CD4-positive, alpha-beta T cell treated with Interleukin-6 at 100 ng/mL for 8 hours (primary cell): ENCODE measurements at regions not wholly inside any gene's neighbourhood (a gene's known extent, or its start where the extent isn't known, plus 50 kb on each side); places are given as distances from the start of the nearest gene placed in this dataset.
A peak's percentile ranks its signal among the peaks of the same experiment; 100 is the strongest.
"Not testable (repeated sequence)": the region's sequence is repeated elsewhere in the genome, so short reads cannot be mapped to it uniquely, and the experiment has no call there.

ENCODE experiments used
- DNase-seq: peaks from one replicate; pipeline ENCODE4 v3.0.0-alpha.2; 2020; ENCODE audit warnings: mixed read lengths, low spot score

- not testable (repeated sequence) for DNase-seq
These were observed 61.1 kb downstream of the DEFB131A start for GRCh38 chr4:9505341-9505740.

- not testable (repeated sequence) for DNase-seq
These were observed 62.5 kb downstream of the DEFB131A start for GRCh38 chr4:9506672-9507071.

- not testable (repeated sequence) for DNase-seq
These were observed 68.7 kb downstream of the DEFB131A start for GRCh38 chr4:9512941-9513340.

GRCh38 chr4:9519631-9520030 is 75.4 kb downstream of the DEFB131A start:
- DNase-seq, result not testable (repeated sequence)

- not testable (repeated sequence) for DNase-seq
These were observed 78.7 kb downstream of the DEFB131A start for GRCh38 chr4:9522903-9523302.

GRCh38 chr4:9524406-9524805 is 80.2 kb downstream of the DEFB131A start:
- DNase-seq, result not testable (repeated sequence)

- DNase-seq, result peak; percentile 50
These were observed 88.1 kb downstream of the DEFB131A start for GRCh38 chr4:9532134-9532862.

- not testable (repeated sequence) for DNase-seq
These were observed 88.6 kb downstream of the DEFB131A start for GRCh38 chr4:9532863-9533192.

- not testable (repeated sequence) for DNase-seq
These were observed 92.9 kb downstream of the DEFB131A start for GRCh38 chr4:9537101-9537500.

GRCh38 chr4:9539939-9540520 is 95.8 kb downstream of the DEFB131A start:
- not testable (repeated sequence) for DNase-seq

- not testable (repeated sequence) for DNase-seq
These were observed 97.2 kb downstream of the DEFB131A start for GRCh38 chr4:9541388-9541915.

- not testable (repeated sequence) for DNase-seq
These were observed 100.6 kb downstream of the DEFB131A start for GRCh38 chr4:9544851-9545250.

GRCh38 chr4:9547470-9547869 is 103.3 kb downstream of the DEFB131A start:
- not testable (repeated sequence) for DNase-seq

- DNase-seq, result not testable (repeated sequence)
These were observed 111.9 kb downstream of the DEFB131A start for GRCh38 chr4:9556076-9556475.

GRCh38 chr4:9577869-9578268 is 133.7 kb downstream of the DEFB131A start:
- DNase-seq, result not testable (repeated sequence)

- DNase-seq, result not testable (repeated sequence)
These were observed 138.7 kb downstream of the DEFB131A start for GRCh38 chr4:9582880-9583279.

- DNase-seq, result no peak
These were observed 147.8 kb downstream of the DEFB131A start for GRCh38 chr4:9592010-9592409.

- no peak for DNase-seq
These were observed 150.7 kb downstream of the DEFB131A start for GRCh38 chr4:9594948-9595347.

- DNase-seq, result not testable (repeated sequence)
These were observed 151.3 kb downstream of the DEFB131A start for GRCh38 chr4:9595531-9595930.

- DNase-seq, result no peak
These were observed 155.1 kb downstream of the DEFB131A start for GRCh38 chr4:9599266-9599665.

GRCh38 chr4:9600246-9600645 is 156.0 kb downstream of the DEFB131A start:
- no peak for DNase-seq

- no peak for DNase-seq
These were observed 158.2 kb downstream of the DEFB131A start for GRCh38 chr4:9602389-9602914.
